HCT116 (cell line): ENCODE measurements at regions not wholly inside any gene's neighbourhood (a gene's known extent, or its start where the extent isn't known, plus 50 kb on each side); places are given as distances from the start of the nearest gene placed in this dataset.

Experiments
- POLR2A ChIP-seq: IDR thresholded peaks from 2 replicates; pipeline ENCODE4 v1.7.0; 2011; ENCODE audit warnings: borderline replicate concordance; ENCODE audit not compliant: insufficient read depth, insufficient read length; ENCODE audit errors: extremely low read depth
- SIN3A ChIP-seq: IDR thresholded peaks from 2 replicates; pipeline ENCODE4 v1.6.1; 2012; ENCODE audit warnings: low read depth
- TF ChIP-seq, protein P1 (sequence below), 3 experiments: fragments of 200-600 bp in 1 of 3; sonication (generic) in 1 of 3; IDR thresholded peaks in 2 of 3; conservative IDR thresholded peaks in 1 of 3; 2 replicates each; pipeline ENCODE4 v1.5.1; 2012 to 2017; ENCODE audit warnings: low read depth in 2 of 3, low read length in 2 of 3, antibody characterized with exemption in 1 of 3, borderline replicate concordance in 1 of 3, control low read depth in 1 of 3, mild to moderate bottlenecking in 1 of 3, mixed read lengths in 1 of 3, mixed run types in 1 of 3, moderate library complexity in 1 of 3; ENCODE audit not compliant: insufficient read depth in 1 of 3
- TF ChIP-seq, protein P2 (sequence below): IDR thresholded peaks from 2 replicates; pipeline ENCODE4 v1.6.1; 2012; ENCODE audit warnings: low read depth

DNA sequence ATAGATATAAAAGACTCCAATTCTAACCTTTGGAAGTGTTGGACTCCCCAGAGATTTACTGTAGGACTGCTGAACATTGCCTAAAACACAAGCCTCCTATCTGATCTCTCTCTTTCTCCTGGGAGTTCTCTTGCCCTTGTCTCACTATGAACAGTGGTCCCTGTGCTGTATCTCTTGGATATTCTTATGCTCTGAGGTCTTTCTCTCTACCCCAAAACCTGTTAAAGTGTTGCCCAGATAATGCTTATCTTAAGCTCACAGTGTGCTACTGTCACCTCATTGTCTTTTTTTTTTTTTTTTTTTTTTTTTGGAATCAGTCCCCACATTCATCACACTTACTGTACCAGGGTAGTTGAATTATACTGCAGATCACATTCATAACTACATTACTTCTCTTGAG, 131.0 kb upstream of the CBLB start:
- TF ChIP-seq, protein P1, sequence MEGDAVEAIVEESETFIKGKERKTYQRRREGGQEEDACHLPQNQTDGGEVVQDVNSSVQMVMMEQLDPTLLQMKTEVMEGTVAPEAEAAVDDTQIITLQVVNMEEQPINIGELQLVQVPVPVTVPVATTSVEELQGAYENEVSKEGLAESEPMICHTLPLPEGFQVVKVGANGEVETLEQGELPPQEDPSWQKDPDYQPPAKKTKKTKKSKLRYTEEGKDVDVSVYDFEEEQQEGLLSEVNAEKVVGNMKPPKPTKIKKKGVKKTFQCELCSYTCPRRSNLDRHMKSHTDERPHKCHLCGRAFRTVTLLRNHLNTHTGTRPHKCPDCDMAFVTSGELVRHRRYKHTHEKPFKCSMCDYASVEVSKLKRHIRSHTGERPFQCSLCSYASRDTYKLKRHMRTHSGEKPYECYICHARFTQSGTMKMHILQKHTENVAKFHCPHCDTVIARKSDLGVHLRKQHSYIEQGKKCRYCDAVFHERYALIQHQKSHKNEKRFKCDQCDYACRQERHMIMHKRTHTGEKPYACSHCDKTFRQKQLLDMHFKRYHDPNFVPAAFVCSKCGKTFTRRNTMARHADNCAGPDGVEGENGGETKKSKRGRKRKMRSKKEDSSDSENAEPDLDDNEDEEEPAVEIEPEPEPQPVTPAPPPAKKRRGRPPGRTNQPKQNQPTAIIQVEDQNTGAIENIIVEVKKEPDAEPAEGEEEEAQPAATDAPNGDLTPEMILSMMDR (IDR thresholded peaks at IDR 0.05 in 2 of 3, conservative IDR thresholded peaks at IDR 0.05 in 1 of 3; ENCODE audit: borderline replicate concordance in 1 of 3, insufficient read depth in 1 of 3, low read depth in 2 of 3, low read length in 2 of 3) = no peak
- no peak for TF ChIP-seq SIN3A
- TF ChIP-seq, protein P2, sequence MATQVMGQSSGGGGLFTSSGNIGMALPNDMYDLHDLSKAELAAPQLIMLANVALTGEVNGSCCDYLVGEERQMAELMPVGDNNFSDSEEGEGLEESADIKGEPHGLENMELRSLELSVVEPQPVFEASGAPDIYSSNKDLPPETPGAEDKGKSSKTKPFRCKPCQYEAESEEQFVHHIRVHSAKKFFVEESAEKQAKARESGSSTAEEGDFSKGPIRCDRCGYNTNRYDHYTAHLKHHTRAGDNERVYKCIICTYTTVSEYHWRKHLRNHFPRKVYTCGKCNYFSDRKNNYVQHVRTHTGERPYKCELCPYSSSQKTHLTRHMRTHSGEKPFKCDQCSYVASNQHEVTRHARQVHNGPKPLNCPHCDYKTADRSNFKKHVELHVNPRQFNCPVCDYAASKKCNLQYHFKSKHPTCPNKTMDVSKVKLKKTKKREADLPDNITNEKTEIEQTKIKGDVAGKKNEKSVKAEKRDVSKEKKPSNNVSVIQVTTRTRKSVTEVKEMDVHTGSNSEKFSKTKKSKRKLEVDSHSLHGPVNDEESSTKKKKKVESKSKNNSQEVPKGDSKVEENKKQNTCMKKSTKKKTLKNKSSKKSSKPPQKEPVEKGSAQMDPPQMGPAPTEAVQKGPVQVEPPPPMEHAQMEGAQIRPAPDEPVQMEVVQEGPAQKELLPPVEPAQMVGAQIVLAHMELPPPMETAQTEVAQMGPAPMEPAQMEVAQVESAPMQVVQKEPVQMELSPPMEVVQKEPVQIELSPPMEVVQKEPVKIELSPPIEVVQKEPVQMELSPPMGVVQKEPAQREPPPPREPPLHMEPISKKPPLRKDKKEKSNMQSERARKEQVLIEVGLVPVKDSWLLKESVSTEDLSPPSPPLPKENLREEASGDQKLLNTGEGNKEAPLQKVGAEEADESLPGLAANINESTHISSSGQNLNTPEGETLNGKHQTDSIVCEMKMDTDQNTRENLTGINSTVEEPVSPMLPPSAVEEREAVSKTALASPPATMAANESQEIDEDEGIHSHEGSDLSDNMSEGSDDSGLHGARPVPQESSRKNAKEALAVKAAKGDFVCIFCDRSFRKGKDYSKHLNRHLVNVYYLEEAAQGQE = no peak
- no peak for TF ChIP-seq POLR2A
